IMR-90 (cell line): ENCODE measurements at regions not wholly inside any gene's neighbourhood (a gene's known extent, or its start where the extent isn't known, plus 50 kb on each side); places are given as distances from the start of the nearest gene placed in this dataset.

Experiments
- ATAC-seq: fragments of 200-7000 bp; cut with Tn5 transposase; 2 replicates; pipeline ENCODE4 v1.9.1; 2020; ENCODE audit warnings: low read depth, mild to moderate bottlenecking, moderate library complexity
- BruUV-seq: library from RNA; stranded (reverse); fragments of 400-500 nt; replicated peaks from 2 replicates; lab custom pipeline; 2021; lab: Mats Ljungman, UMichigan
- CTCF ChIA-PET: fragments of 300-600 bp; formaldehyde crosslinking; extraction: SDS; loops from one replicate; lab custom pipeline; 2021; ENCODE audit warnings: antibody characterized with exemption; lab: Yijun Ruan, JAX
- POLR2A ChIA-PET: fragments of 300-600 bp; sonication (Branson Sonifier 250); formaldehyde crosslinking; loops from one replicate; lab custom pipeline; 2022; ENCODE audit warnings: antibody characterized with exemption; ENCODE audit not compliant: unreplicated experiment; lab: Charles Lee
- DNase-seq: peaks from one replicate; pipeline ENCODE4 v3.0.0; 2013
- H2AFZ ChIP-seq: replicated peaks from 2 replicates; pipeline ENCODE3; 2013; ENCODE audit warnings: low read length, mild to moderate bottlenecking; ENCODE audit not compliant: poor library complexity
- H2AK5ac ChIP-seq: 2 replicates; pipeline ENCODE4 v1.6.1; 2013; ENCODE audit warnings: low read depth, low read length, inconsistent platforms
- H2AK9ac ChIP-seq: replicated peaks from 2 replicates; pipeline ENCODE3; 2013; ENCODE audit warnings: mild to moderate bottlenecking, low read depth, low read length, moderate library complexity; ENCODE audit not compliant: poor library complexity
- H2BK120ac ChIP-seq: 2 replicates; pipeline ENCODE4 v1.6.1; 2013; ENCODE audit warnings: low read depth, low read length, inconsistent platforms
- H2BK15ac ChIP-seq: 3 replicates; pipeline ENCODE4 v1.6.1; 2013; ENCODE audit warnings: low read depth, low read length, inconsistent platforms
- H2BK20ac ChIP-seq: 2 replicates; pipeline ENCODE4 v1.6.1; 2013; ENCODE audit warnings: low read depth, mild to moderate bottlenecking, inconsistent platforms, low read length, moderate library complexity
- H2BK5ac ChIP-seq: 2 replicates; pipeline ENCODE4 v1.6.1; 2013; ENCODE audit warnings: mild to moderate bottlenecking, low read depth, low read length, inconsistent platforms; ENCODE audit not compliant: poor library complexity, severe bottlenecking
- H3K14ac ChIP-seq: replicated peaks from 2 replicates; pipeline ENCODE4 v1.6.1; 2013; ENCODE audit warnings: low read depth, low read length, inconsistent platforms
- H3K18ac ChIP-seq: 2 replicates; pipeline ENCODE4 v1.6.1; 2013; ENCODE audit warnings: low read depth, low read length, control low read depth
- H3K23ac ChIP-seq: 2 replicates; pipeline ENCODE4 v1.6.1; 2013; ENCODE audit warnings: low read depth, low read length, inconsistent platforms
- H3K27ac ChIP-seq: 2 replicates; pipeline ENCODE4 v1.5.1; 2013; ENCODE audit warnings: mild to moderate bottlenecking, control low read depth, low read length; ENCODE audit not compliant: insufficient read depth
- H3K27me3 ChIP-seq: 2 replicates; pipeline ENCODE4 v1.6.1; 2013; ENCODE audit warnings: low read length; ENCODE audit not compliant: control insufficient read depth, insufficient read depth
- H3K36me3 ChIP-seq: 2 replicates; pipeline ENCODE4 v1.6.1; 2013; ENCODE audit warnings: low read length, mixed read lengths; ENCODE audit not compliant: control insufficient read depth, insufficient read depth
- H3K4ac ChIP-seq: 2 replicates; pipeline ENCODE4 v1.6.1; 2013; ENCODE audit warnings: low read depth, low read length, inconsistent platforms
- H3K4me1 ChIP-seq: 2 replicates; pipeline ENCODE4 v1.6.1; 2013; ENCODE audit warnings: low read length, mixed read lengths; ENCODE audit not compliant: control insufficient read depth, insufficient read depth
- H3K4me2 ChIP-seq: 2 replicates; pipeline ENCODE4 v1.6.1; 2013; ENCODE audit warnings: low read depth, mild to moderate bottlenecking, control low read depth, low read length, moderate library complexity
- H3K4me3 ChIP-seq: 2 replicates; pipeline ENCODE4 v1.5.1; 2013; ENCODE audit warnings: low read depth, mild to moderate bottlenecking, control low read depth, low read length, moderate library complexity; ENCODE audit not compliant: insufficient read depth
- H3K56ac ChIP-seq: 2 replicates; pipeline ENCODE4 v1.6.1; 2013; ENCODE audit warnings: low read length, inconsistent platforms; ENCODE audit not compliant: insufficient read depth; ENCODE audit errors: extremely low read depth
- H3K79me1 ChIP-seq, 2 experiments: 2 replicates each; pipeline ENCODE4 v1.6.1; 2013; ENCODE audit warnings: low read length in 2 of 2, inconsistent platforms in 1 of 2, low read depth in 1 of 2
- H3K9ac ChIP-seq: 2 replicates; pipeline ENCODE4 v1.6.1; 2013; ENCODE audit warnings: low read depth, low read length, control low read depth
- H3K9me1 ChIP-seq: 2 replicates; pipeline ENCODE4 v1.6.1; 2013; ENCODE audit warnings: low read length, inconsistent platforms; ENCODE audit not compliant: insufficient read depth
- H3K9me3 ChIP-seq: 2 replicates; pipeline ENCODE4 v1.6.1; 2013; ENCODE audit warnings: low read length; ENCODE audit not compliant: control insufficient read depth, insufficient read depth
- H4K20me1 ChIP-seq: 2 replicates; pipeline ENCODE4 v1.6.1; 2013; ENCODE audit warnings: low read length, inconsistent platforms; ENCODE audit not compliant: insufficient read depth
- H4K5ac ChIP-seq: 2 replicates; pipeline ENCODE4 v1.6.1; 2013; ENCODE audit warnings: mild to moderate bottlenecking, low read depth, low read length, control low read depth
- H4K8ac ChIP-seq, 2 experiments: 2 replicates each; pipeline ENCODE4 v1.6.1; 2013; ENCODE audit warnings: low read depth in 2 of 2, low read length in 2 of 2, control low read depth in 1 of 2, inconsistent platforms in 1 of 2
- H4K91ac ChIP-seq: 2 replicates; pipeline ENCODE4 v1.6.1; 2013; ENCODE audit warnings: low read depth, low read length, inconsistent platforms; ENCODE audit not compliant: insufficient read depth
- BHLHE40 ChIP-seq: fragments of 150-350 bp; IDR thresholded peaks from 2 replicates; pipeline ENCODE4 v1.6.1; 2016; ENCODE audit warnings: mild to moderate bottlenecking, low read depth, low read length
- MXI1 ChIP-seq: IDR thresholded peaks from 2 replicates; pipeline ENCODE4 v1.6.1; 2012; ENCODE audit warnings: low read depth, mild to moderate bottlenecking, low read length, moderate library complexity, borderline replicate concordance
- POLR2A ChIP-seq: IDR thresholded peaks from 2 replicates; pipeline ENCODE4 v1.6.1; 2012; ENCODE audit warnings: mild to moderate bottlenecking, low read depth, low read length
- RAD21 ChIP-seq: IDR thresholded peaks from 2 replicates; pipeline ENCODE4 v1.6.1; 2012; ENCODE audit warnings: low read length, improper control_type of control experiment
- RFX5 ChIP-seq: IDR thresholded peaks from 2 replicates; pipeline ENCODE4 v1.8.0; 2012; ENCODE audit warnings: low read depth, mild to moderate bottlenecking, low read length, moderate library complexity
- SMC3 ChIP-seq: fragments of 150-350 bp; IDR thresholded peaks from 2 replicates; pipeline ENCODE4 v1.6.1; 2016; ENCODE audit warnings: low read depth, mild to moderate bottlenecking, antibody characterized with exemption, low read length, moderate library complexity
- WGBS, 2 experiments: methylation state at CpG; one replicate each; pipeline versions ENCODE4 v1.1.5 to v1.1.7; 2013; ENCODE audit warnings: missing lambda C conversion rate in 2 of 2; ENCODE audit not compliant: insufficient read length in 1 of 2; ENCODE audit errors: extremely low coverage in 2 of 2; 5-methylcytosine and 5-hydroxymethylcytosine counted together
- dilution Hi-C: fragments of 300-500 bp; cut with HindIII; formaldehyde crosslinking; loops from one replicate; pipeline ENCODE4 v1.14.3; 2018; ENCODE audit warnings: low sequenced_read_pairs; ENCODE audit not compliant: unreplicated experiment
- in situ Hi-C: fragments of 300-500 bp; cut with MboI; formaldehyde crosslinking; loops from 3 replicates; pipeline ENCODE4 v1.14.3; 2019; ENCODE audit warnings: low sequenced_read_pairs, inconsistent platforms, mixed read lengths
- intact Hi-C: fragments of 100-400 bp; cut with micrococcal nuclease; formaldehyde crosslinking; loops from 2 replicates; pipeline ENCODE4 v1.10.0; 2022
- TF ChIP-seq, protein P1 (sequence below): conservative IDR thresholded peaks from 2 replicates; pipeline ENCODE4 v1.5.1; 2012; ENCODE audit warnings: mild to moderate bottlenecking, low read depth, low read length, improper control_type of control experiment
- TF ChIP-seq, protein P2 (sequence below): fragments of 150-350 bp; IDR thresholded peaks from 2 replicates; pipeline ENCODE4 v1.6.1; 2016; ENCODE audit warnings: low read depth, mild to moderate bottlenecking, low read length, moderate library complexity, borderline replicate concordance

- Histone ChIP-seq H3K27ac (no peak overlapping the region), H2BK15ac (no peak overlapping the region), H3K36me3 (no peaks in the 10 kb centered on the region), H4K91ac (no peak overlapping the region), H3K27me3 (no peaks in the 10 kb centered on the region), H3K18ac (no peak overlapping the region), H2BK20ac (no peak overlapping the region), H2AK9ac (no peak overlapping the region), H2AFZ (no peak overlapping the region), H2BK5ac (no peak overlapping the region), H4K8ac (no peak overlapping the region), H3K79me1 (no peaks in the 10 kb centered on the region), H3K9me3 (no peaks in the 10 kb centered on the region), H3K4me2 (no peak overlapping the region), H3K9ac (no peak overlapping the region), H2AK5ac (no peak overlapping the region), H4K5ac (no peak overlapping the region), H3K23ac (no peak overlapping the region), H4K20me1 (no peaks in the 10 kb centered on the region), H3K4me1 (no peaks in the 10 kb centered on the region), H3K56ac (no peak overlapping the region), H3K14ac (no peak overlapping the region), H2BK120ac (no peak overlapping the region), H3K9me1 (no peaks in the 10 kb centered on the region), H3K4me3 (no peak overlapping the region), H3K4ac (no peak overlapping the region)
- WGBS, 2 experiments, result 80% methylated on average over 1 of the region's 1 CpG; no CpG with 5 or more reads in 1 of the 2 experiments
- POLR2A ChIA-PET, result no interaction called here
- DNase-seq (peak; percentile 3), ATAC-seq (no peak)
- in situ Hi-C loops (no loop called here), intact Hi-C loops (no loop called here), dilution Hi-C loops (no loop called here)
- BruUV-seq, result no TSS peak
- TF ChIP-seq SMC3 (peak; percentile 22; the same call in 1 of the 2 replicates), RFX5 (no peak), BHLHE40 (no peak), MXI1 (no peak), POLR2A (no peak), RAD21 (peak; percentile 27; the same call in 1 of the 2 replicates)
- TF ChIP-seq, protein P1, sequence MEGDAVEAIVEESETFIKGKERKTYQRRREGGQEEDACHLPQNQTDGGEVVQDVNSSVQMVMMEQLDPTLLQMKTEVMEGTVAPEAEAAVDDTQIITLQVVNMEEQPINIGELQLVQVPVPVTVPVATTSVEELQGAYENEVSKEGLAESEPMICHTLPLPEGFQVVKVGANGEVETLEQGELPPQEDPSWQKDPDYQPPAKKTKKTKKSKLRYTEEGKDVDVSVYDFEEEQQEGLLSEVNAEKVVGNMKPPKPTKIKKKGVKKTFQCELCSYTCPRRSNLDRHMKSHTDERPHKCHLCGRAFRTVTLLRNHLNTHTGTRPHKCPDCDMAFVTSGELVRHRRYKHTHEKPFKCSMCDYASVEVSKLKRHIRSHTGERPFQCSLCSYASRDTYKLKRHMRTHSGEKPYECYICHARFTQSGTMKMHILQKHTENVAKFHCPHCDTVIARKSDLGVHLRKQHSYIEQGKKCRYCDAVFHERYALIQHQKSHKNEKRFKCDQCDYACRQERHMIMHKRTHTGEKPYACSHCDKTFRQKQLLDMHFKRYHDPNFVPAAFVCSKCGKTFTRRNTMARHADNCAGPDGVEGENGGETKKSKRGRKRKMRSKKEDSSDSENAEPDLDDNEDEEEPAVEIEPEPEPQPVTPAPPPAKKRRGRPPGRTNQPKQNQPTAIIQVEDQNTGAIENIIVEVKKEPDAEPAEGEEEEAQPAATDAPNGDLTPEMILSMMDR, result peak; percentile 34
- TF ChIP-seq, protein P2, sequence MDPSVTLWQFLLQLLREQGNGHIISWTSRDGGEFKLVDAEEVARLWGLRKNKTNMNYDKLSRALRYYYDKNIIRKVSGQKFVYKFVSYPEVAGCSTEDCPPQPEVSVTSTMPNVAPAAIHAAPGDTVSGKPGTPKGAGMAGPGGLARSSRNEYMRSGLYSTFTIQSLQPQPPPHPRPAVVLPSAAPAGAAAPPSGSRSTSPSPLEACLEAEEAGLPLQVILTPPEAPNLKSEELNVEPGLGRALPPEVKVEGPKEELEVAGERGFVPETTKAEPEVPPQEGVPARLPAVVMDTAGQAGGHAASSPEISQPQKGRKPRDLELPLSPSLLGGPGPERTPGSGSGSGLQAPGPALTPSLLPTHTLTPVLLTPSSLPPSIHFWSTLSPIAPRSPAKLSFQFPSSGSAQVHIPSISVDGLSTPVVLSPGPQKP, result no peak
- CTCF ChIA-PET, result no interaction called here
These were observed 1742.8 kb downstream of the PCDH7 start for GRCh38 chr4:32462944-32463343.
